Central memory CD8-positive, alpha-beta T cell (primary cell): ENCODE measurements at regions not wholly inside any gene's neighbourhood (a gene's known extent, or its start where the extent isn't known, plus 50 kb on each side); places are given as distances from the start of the nearest gene placed in this dataset.

ENCODE experiments used
- ATAC-seq: fragments of 150-1000 bp; cut with Tn5 transposase; replicated peaks from 2 replicates; pipeline ENCODE4 v1.10.0; 2022; ENCODE audit warnings: mild to moderate bottlenecking, moderate FRiP score, moderate number of reproducible peaks; ENCODE audit not compliant: poor library complexity, severe bottlenecking; ENCODE audit errors: extremely low read depth
- DNase-seq, 2 donors: peaks; one replicate each; pipeline ENCODE4 v3.0.0; 2021; ENCODE audit warnings: low spot score in 2 of 2
- H3K27ac Mint-ChIP-seq: one replicate; pipeline ENCODE4 v1.8.0; 2022; ENCODE audit warnings: low read depth, mild to moderate bottlenecking, moderate library complexity, mixed read lengths
- H3K27me3 Mint-ChIP-seq: one replicate; pipeline ENCODE4 v1.8.0; 2022; ENCODE audit warnings: mixed read lengths
- H3K36me3 Mint-ChIP-seq: one replicate; pipeline ENCODE4 v1.8.0; 2022; ENCODE audit warnings: mild to moderate bottlenecking, moderate library complexity, mixed read lengths; ENCODE audit not compliant: insufficient read depth
- H3K4me1 Mint-ChIP-seq: one replicate; pipeline ENCODE4 v1.8.0; 2022; ENCODE audit warnings: mixed read lengths
- H3K4me3 Mint-ChIP-seq: one replicate; pipeline ENCODE4 v1.8.0; 2022; ENCODE audit warnings: mild to moderate bottlenecking, moderate library complexity, mixed read lengths
- H3K9me3 Mint-ChIP-seq: one replicate; pipeline ENCODE4 v1.8.0; 2022; ENCODE audit warnings: mixed read lengths

GRCh38 chr1:60427194-60427593 is 353.6 kb upstream of the C1orf87 start:
- H3K4me3 Mint-ChIP-seq, result no peak overlapping the region
- H3K27ac Mint-ChIP-seq, result no peak overlapping the region
- H3K4me1 Mint-ChIP-seq, result no peaks in the 10 kb centered on the region
- no peak for ATAC-seq
- H3K9me3 Mint-ChIP-seq, result no peaks in the 10 kb centered on the region
- H3K27me3 Mint-ChIP-seq, result no peaks in the 10 kb centered on the region
- no peak for DNase-seq
- no peaks in the 10 kb centered on the region for H3K36me3 Mint-ChIP-seq

- no peak for ATAC-seq
- no peaks in the 10 kb centered on the region for H3K27me3 Mint-ChIP-seq
- no peaks in the 10 kb centered on the region for H3K36me3 Mint-ChIP-seq
- no peak for DNase-seq
- no peaks in the 10 kb centered on the region for H3K9me3 Mint-ChIP-seq
- H3K4me3 Mint-ChIP-seq, result no peak overlapping the region
- H3K4me1 Mint-ChIP-seq, result no peaks in the 10 kb centered on the region
- H3K27ac Mint-ChIP-seq, result no peak overlapping the region
Measured at GRCh38 chr1:60425528-60425927, 352.0 kb upstream of the C1orf87 start.

DNA sequence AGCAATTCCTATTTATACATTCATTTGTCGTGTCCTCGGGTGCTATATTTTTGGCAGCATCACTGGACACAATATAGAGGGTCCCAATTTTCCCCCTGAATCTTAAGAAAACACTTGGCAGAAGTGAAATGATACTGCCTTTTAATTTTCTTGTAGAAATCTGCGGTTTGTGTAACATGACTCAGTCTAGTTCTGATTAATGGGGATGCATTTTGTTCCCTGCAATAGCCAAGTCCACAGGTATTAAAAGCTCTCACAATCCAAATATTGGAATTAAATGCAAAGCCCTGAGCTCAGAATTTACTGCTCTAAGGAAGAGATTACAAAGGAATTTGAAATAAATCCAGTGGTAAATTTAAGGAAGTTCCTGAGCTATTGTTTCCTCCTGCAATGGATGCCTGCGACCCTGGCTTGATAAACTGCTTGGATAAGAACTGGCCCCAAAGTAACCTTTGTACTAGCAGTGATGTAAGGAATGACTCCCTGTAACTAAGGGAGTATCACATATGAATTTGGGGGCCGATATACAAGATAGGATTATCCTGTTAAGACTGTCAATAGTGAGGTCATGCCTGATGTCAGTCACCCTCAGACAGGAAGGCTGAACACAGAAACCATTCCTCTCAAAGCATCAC is 349.7 kb upstream of the C1orf87 start:
- H3K27me3 Mint-ChIP-seq, result no peaks in the 10 kb centered on the region
- ATAC-seq, result no peak
- DNase-seq, result no peak
- no peaks in the 10 kb centered on the region for H3K4me1 Mint-ChIP-seq
- no peak overlapping the region for H3K27ac Mint-ChIP-seq
- H3K9me3 Mint-ChIP-seq, result no peaks in the 10 kb centered on the region
- peaks cover 1% of the 10 kb centered on the region for H3K36me3 Mint-ChIP-seq
- no peak overlapping the region for H3K4me3 Mint-ChIP-seq

GRCh38 chr1:60421965-60422364 is 348.4 kb upstream of the C1orf87 start:
- no peaks in the 10 kb centered on the region for H3K4me1 Mint-ChIP-seq
- H3K27ac Mint-ChIP-seq, result no peak overlapping the region
- no peak overlapping the region for H3K4me3 Mint-ChIP-seq
- no peak for ATAC-seq
- H3K27me3 Mint-ChIP-seq, result no peaks in the 10 kb centered on the region
- H3K9me3 Mint-ChIP-seq, result peaks cover 5% of the 10 kb centered on the region
- peaks cover 1% of the 10 kb centered on the region for H3K36me3 Mint-ChIP-seq
- no peak for DNase-seq

- Mint-ChIP-seq H3K36me3 (peaks cover 1% of the 10 kb centered on the region), H3K4me3 (no peak overlapping the region), H3K27ac (no peak overlapping the region), H3K9me3 (peaks cover 5% of the 10 kb centered on the region), H3K27me3 (no peaks in the 10 kb centered on the region), H3K4me1 (no peaks in the 10 kb centered on the region)
- no peak for DNase-seq
- ATAC-seq, result no peak
Measured at GRCh38 chr1:60419023-60419422, 345.5 kb upstream of the C1orf87 start.

DNA sequence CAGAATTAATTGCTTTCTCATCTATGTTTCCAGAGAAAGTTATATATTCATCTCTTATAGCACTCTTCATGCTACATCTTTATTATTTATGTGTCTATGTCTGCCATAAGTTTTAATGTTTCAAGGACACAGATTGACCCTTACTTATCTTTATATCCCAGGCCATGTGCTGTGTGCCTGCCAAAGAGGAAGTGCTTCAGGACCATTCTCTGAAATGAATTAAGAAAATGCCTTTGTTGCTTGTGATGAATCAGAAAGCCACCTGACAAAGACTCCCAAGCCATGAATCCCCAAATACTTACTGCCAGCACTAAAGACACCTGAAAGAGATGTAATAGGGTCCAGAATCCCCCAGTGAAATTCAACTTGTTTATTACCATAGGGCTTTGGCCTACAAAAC is 342.1 kb upstream of the C1orf87 start:
- Mint-ChIP-seq H3K9me3 (peaks cover 5% of the 10 kb centered on the region), H3K4me1 (no peaks in the 10 kb centered on the region), H3K4me3 (no peak overlapping the region), H3K27ac (no peak overlapping the region), H3K36me3 (peaks cover 1% of the 10 kb centered on the region), H3K27me3 (no peaks in the 10 kb centered on the region)
- no peak for ATAC-seq
- no peak for DNase-seq

DNA sequence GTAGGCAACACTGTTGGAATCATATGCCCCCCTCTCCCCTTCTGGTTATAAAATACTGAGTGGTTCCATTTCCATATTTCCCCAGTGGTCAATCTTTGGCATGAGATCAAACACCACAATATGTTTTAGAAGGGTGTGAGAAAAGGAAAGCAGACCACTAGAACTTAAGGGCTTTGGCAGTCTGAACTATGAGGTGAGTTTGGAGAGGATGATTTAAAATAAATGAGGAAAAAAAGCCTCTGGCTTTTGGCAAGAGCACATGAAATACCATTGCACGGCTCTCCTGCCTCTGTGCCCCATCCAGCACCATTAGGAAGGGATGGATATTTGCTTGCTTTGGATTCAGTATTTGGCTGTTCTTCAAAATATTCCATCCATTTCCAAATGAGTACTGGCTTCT is 339.5 kb upstream of the C1orf87 start:
- no peak overlapping the region for H3K4me3 Mint-ChIP-seq
- no peaks in the 10 kb centered on the region for H3K27me3 Mint-ChIP-seq
- DNase-seq (no peak), ATAC-seq (no peak)
- H3K4me1 Mint-ChIP-seq, result no peaks in the 10 kb centered on the region
- H3K36me3 Mint-ChIP-seq, result peaks cover 2% of the 10 kb centered on the region
- H3K9me3 Mint-ChIP-seq, result peaks cover 5% of the 10 kb centered on the region
- H3K27ac Mint-ChIP-seq, result no peak overlapping the region

- Mint-ChIP-seq H3K27ac (no peak overlapping the region), H3K4me3 (no peak overlapping the region), H3K36me3 (peaks cover 2% of the 10 kb centered on the region), H3K27me3 (no peaks in the 10 kb centered on the region), H3K4me1 (no peaks in the 10 kb centered on the region), H3K9me3 (no peaks in the 10 kb centered on the region)
- DNase-seq, result no peak
- ATAC-seq, result no peak
Measured at GRCh38 chr1:60411591-60411990, 338.0 kb upstream of the C1orf87 start.

DNA sequence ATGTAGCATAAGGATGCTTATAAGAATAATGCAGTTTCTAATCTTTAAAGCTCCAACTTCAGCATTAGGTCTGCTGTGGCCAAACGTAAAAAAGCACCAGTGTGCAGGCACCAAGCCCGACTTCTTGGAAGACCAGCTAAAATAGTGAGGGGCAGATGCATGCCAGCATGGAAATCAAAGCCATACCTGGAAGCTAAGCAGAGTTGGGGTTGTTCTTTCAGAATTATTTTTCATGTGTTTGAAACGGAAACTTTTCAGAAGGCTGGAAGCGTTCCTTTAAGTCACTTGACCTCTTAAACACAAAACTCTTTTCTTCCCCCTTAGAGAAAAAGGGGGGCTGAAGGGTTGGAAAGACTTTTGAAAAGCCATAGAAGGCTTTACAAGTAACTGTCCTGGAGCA is 329.2 kb upstream of the C1orf87 start:
- no peaks in the 10 kb centered on the region for H3K4me1 Mint-ChIP-seq
- peaks cover 5% of the 10 kb centered on the region for H3K9me3 Mint-ChIP-seq
- ATAC-seq, result no peak
- no peak for DNase-seq
- no peak overlapping the region for H3K4me3 Mint-ChIP-seq
- H3K27me3 Mint-ChIP-seq, result no peaks in the 10 kb centered on the region
- H3K27ac Mint-ChIP-seq, result no peak overlapping the region
- no peaks in the 10 kb centered on the region for H3K36me3 Mint-ChIP-seq

DNA sequence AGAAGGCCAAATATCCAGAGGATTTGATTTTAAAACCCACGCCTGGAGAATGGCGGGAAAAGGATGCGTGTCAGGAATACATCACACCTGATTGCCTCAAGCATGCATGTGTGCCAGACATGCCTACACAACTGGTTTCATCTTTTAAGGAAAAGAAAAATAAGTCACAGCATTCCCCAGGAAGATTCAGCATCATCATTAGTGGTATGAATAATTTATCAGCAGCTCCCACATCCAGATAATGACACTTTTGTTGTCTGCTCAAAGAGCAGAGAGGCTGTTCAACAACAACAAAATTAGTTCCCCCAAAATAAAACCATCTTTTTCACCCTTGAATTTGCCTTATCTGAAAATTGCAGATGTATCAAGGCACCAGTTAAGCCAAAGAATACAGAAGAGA is 328.6 kb upstream of the C1orf87 start:
- DNase-seq, result no peak
- H3K27ac Mint-ChIP-seq, result no peak overlapping the region
- H3K36me3 Mint-ChIP-seq, result no peaks in the 10 kb centered on the region
- H3K9me3 Mint-ChIP-seq, result peaks cover 5% of the 10 kb centered on the region
- H3K4me1 Mint-ChIP-seq, result no peaks in the 10 kb centered on the region
- H3K27me3 Mint-ChIP-seq, result no peaks in the 10 kb centered on the region
- H3K4me3 Mint-ChIP-seq, result no peak overlapping the region
- no peak for ATAC-seq

- Mint-ChIP-seq H3K27me3 (peaks cover 5% of the 10 kb centered on the region), H3K27ac (no peak overlapping the region), H3K9me3 (peaks cover 8% of the 10 kb centered on the region), H3K4me3 (no peak overlapping the region), H3K4me1 (no peaks in the 10 kb centered on the region), H3K36me3 (no peaks in the 10 kb centered on the region)
- no peak for ATAC-seq
- DNase-seq, result no peak
Measured at GRCh38 chr1:60394436-60394835, 320.9 kb upstream of the C1orf87 start.

GRCh38 chr1:60390593-60391282 is 317.2 kb upstream of the C1orf87 start:
- no peak overlapping the region for H3K4me3 Mint-ChIP-seq
- H3K36me3 Mint-ChIP-seq, result no peaks in the 10 kb centered on the region
- H3K27ac Mint-ChIP-seq, result no peak overlapping the region
- peaks cover 11% of the 10 kb centered on the region for H3K9me3 Mint-ChIP-seq
- DNase-seq (no peak), ATAC-seq (no peak)
- H3K4me1 Mint-ChIP-seq, result no peaks in the 10 kb centered on the region
- H3K27me3 Mint-ChIP-seq, result peaks cover 10% of the 10 kb centered on the region

DNA sequence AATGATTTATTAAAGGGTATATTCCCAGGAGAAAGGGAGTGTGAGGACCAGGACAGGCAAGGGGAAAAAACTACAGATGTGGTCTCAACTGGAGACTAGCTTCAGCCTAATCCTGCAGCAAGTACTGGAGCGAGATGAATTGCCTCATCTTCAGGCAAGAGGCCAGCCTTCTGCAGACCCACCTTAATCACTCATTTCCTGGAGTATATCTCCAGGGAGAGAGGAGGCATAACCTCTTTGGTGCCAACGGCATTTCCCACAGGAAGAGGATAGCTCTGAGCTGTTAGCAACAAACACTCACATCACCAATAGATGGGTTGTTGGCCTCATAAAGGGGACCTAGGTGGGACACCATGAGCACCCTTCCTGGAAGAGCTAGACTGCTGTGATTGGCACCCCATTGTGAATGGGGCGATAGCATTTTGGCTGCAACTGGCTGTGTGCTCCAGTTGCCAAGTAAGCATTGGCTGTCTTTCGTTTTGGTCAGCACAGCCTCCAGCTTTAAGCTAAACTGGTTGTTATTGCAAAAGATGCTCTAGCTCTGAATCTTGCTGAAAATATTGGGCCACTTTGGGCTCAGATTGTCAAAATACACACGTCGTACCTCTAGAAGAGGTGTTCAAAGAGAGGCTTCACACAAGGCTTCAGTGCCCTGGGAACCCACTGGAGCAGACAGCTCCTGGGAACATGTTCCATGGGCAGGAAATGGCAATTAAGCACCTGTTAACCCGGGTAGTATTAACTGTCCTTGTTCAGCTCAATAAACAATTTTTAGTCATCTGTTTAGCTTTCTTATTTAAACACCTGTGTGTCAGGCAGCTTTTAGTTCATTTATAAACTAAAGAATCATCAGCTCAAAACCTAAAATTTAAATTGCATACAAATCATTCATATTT is 314.8 kb upstream of the C1orf87 start:
- no peak overlapping the region for H3K27ac Mint-ChIP-seq
- peaks cover 6% of the 10 kb centered on the region for H3K9me3 Mint-ChIP-seq
- H3K4me1 Mint-ChIP-seq, result no peaks in the 10 kb centered on the region
- DNase-seq (no peak), ATAC-seq (no peak)
- no peaks in the 10 kb centered on the region for H3K36me3 Mint-ChIP-seq
- H3K4me3 Mint-ChIP-seq, result no peak overlapping the region
- H3K27me3 Mint-ChIP-seq, result peaks cover 10% of the 10 kb centered on the region
